G401.6 (cell line): ENCODE measurements at regions not wholly inside any gene's neighbourhood (a gene's known extent, or its start where the extent isn't known, plus 50 kb on each side); places are given as distances from the start of the nearest gene placed in this dataset.

Experiments used
- FAIRE-seq: peaks from 2 replicates; lab custom pipeline; 2012; peaks lifted over from hg19 to GRCh38; lab: Jason Lieb, UNC

- no peak for FAIRE-seq
These were observed 198.4 kb downstream of the GALR1 start for GRCh38 chr18:77448046-77448445.

- FAIRE-seq, result no peak
These were observed 205.4 kb downstream of the GALR1 start for GRCh38 chr18:77455004-77455403.

- FAIRE-seq, result no peak
These were observed 208.0 kb downstream of the GALR1 start for GRCh38 chr18:77457681-77458080.

- FAIRE-seq, result no peak
These were observed 211.5 kb downstream of the GALR1 start for GRCh38 chr18:77461062-77461688.

GRCh38 chr18:77464917-77465316 lies 215.3 kb downstream of the GALR1 start:
- no peak for FAIRE-seq

- FAIRE-seq, result no peak
These were observed 217.2 kb downstream of the GALR1 start for GRCh38 chr18:77466890-77467289.

- no peak for FAIRE-seq
These were observed 219.5 kb downstream of the GALR1 start for GRCh38 chr18:77469131-77469530.

- FAIRE-seq, result no peak
These were observed 221.1 kb downstream of the GALR1 start for GRCh38 chr18:77470569-77471413.

- no peak for FAIRE-seq
These were observed 222.9 kb downstream of the GALR1 start for GRCh38 chr18:77472509-77472908.

GRCh38 chr18:77478646-77479442 lies 229.2 kb downstream of the GALR1 start:
- FAIRE-seq, result no peak

- no peak for FAIRE-seq
These were observed 231.9 kb downstream of the GALR1 start for GRCh38 chr18:77481541-77481940.

- FAIRE-seq, result no peak
These were observed 232.8 kb downstream of the GALR1 start for GRCh38 chr18:77482190-77483085.

GRCh38 chr18:77486985-77487384 lies 237.3 kb downstream of the GALR1 start:
- no peak for FAIRE-seq

- FAIRE-seq, result no peak
These were observed 238.5 kb downstream of the GALR1 start for GRCh38 chr18:77487951-77488740.

- no peak for FAIRE-seq
These were observed 245.4 kb downstream of the GALR1 start for GRCh38 chr18:77495079-77495478.

- no peak for FAIRE-seq
These were observed 246.5 kb downstream of the GALR1 start for GRCh38 chr18:77495982-77496690.

- no peak for FAIRE-seq
These were observed 251.6 kb downstream of the GALR1 start for GRCh38 chr18:77501266-77501665.

GRCh38 chr18:77505499-77505898 lies 255.9 kb downstream of the GALR1 start:
- no peak for FAIRE-seq

GRCh38 chr18:77512152-77512551 lies 262.5 kb downstream of the GALR1 start:
- FAIRE-seq, result no peak

GRCh38 chr18:77517901-77518300 lies 268.3 kb downstream of the GALR1 start:
- no peak for FAIRE-seq
